Right lobe of liver (tissue), 4 donors: ENCODE measurements at regions not wholly inside any gene's neighbourhood (a gene's known extent, or its start where the extent isn't known, plus 50 kb on each side); places are given as distances from the start of the nearest gene placed in this dataset.

Experiments used
- CTCF ChIP-seq, 4 donors: fragments of 200-600 bp in 3 of 4; fragments of 450-650 bp in 1 of 4; IDR thresholded peaks; one replicate each; pipeline versions ENCODE4 v1.5.1 to v1.8.0; 2016 to 2022; ENCODE audit warnings: antibody characterized with exemption in 4 of 4, mild to moderate bottlenecking in 2 of 4
- POLR2A ChIP-seq: fragments of 450-650 bp; IDR thresholded peaks from one replicate; pipeline ENCODE4 v1.6.1; 2017; ENCODE audit warnings: antibody characterized with exemption, mild to moderate bottlenecking
- donor health status: DM: no; HTN: no; CAD: no.
- donor health status: DM: no; HTN: no; CAD: no.
- donor health status: DM: no; HTN: yes; CAD: no.

GRCh38 chr5:98016771-98017170 lies 756.7 kb upstream of the RGMB start:
- TF ChIP-seq CTCF (IDR thresholded peaks at IDR 0.05): no peak
- no peak for TF ChIP-seq POLR2A
